ENCODE measurements at regions not wholly inside any gene's neighbourhood (a gene's known extent, or its start where the extent isn't known, plus 50 kb on each side); places are given as distances from the start of the nearest gene placed in this dataset.

DNA sequence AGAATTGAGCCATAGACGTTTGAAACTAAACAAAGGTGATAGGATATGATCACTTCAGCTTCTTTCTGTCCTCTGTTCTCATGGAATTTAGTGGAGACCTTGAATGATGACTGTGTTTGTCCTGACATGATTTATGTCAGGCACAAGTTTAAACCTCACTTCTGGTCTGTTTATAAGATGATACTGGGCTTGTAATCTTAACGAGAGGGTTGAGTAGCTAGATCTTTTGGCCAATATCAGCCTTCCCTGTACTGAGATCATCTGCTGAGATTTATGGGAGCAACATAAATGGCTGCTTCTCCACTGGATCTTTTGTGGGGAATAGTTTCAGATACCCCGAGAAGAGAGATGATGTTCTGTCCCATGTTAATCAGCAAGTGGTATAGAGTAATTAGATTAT, 121.8 kb upstream of the OBI1 start:
- no peak for DNase-seq (ENCODE audit: low spot score)

DNA sequence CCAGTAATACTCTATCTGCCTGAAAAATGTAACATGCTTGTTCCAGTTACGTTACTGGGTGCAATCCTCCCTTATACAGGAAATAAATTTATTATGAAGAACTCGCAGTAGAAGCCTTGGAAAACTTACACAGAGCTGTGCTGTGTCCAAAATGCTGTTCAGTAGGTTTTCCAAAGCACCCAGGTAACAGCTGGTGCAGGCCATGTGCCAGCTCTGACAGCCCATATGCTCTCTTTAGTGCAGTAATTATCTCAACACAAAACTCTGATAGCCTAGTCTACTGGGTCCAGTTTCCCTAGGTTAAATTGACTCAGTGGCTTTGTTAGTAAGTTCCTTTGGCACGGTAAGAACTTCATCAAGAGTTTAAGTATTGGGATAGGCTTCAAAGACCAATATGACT, 120.7 kb upstream of the OBI1 start:
- DNase-seq (ENCODE audit: low spot score) = no peak

DNA sequence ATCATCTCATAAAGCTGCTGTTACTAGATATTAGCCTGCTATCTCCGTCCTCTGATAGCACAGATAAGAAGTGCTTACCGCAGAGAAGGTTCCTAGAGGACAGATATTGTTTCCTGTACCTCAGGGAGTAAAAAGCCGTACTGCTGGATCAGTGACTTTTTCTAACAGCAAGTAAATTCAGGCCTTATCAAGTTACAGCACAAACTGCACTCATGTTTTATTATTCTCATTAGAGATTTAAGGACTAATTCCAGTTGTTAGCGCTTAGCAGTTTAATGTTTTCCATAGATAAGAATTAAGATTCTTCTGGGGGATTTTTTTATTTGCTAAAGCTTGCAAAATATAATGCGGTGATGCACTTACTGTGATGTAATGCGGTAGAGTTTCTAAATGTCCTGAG, 119.0 kb upstream of the OBI1 start:
- no peak for DNase-seq (ENCODE audit: low spot score)

DNA sequence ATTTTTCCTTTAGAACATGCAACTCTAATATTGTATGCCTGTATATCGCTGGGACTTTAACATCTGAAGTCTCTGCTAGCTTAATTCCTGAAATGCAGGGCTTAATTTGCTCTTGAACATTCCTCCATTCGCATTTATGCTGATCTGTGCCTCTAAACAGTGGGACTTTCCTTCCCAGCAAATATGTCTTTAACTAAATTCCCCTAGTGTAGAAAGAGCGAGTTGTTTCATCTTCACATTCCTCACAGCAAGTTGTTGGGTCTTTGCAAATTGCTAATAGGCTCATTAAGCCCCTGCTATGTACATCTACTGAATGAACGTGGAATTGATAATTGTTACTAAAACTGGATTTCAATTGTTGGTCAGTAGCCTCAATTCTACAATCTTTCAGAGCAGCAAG, 118.4 kb upstream of the OBI1 start:
- no peak for DNase-seq (ENCODE audit: low spot score)

- DNase-seq (ENCODE audit: low spot score) = no peak
These were observed 114.0 kb upstream of the OBI1 start for GRCh38 chr13:78772933-78773332.

DNA sequence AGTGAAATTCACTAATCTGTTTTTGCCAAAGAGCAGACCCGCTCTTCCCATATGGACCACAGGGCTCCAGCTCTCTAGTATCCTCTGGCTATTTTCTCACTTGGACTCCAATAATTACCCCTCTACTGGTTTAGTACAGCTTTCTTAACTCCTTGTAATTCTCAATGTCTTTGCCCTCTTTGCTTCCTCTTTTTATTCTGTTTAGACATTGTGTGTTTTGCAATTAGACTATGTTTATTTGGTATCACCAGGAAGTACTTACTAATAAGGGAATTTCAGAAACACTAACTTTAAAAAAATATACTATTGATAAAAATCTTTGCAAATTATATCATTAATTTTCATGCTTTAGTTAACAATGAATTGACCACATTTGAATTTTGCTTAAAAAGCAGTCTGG, 111.6 kb upstream of the OBI1 start:
- no peak for DNase-seq (ENCODE audit: low spot score)

GRCh38 chr13:78768950-78769349, 110.0 kb upstream of the OBI1 start:
- no peak for DNase-seq (ENCODE audit: low spot score)

DNA sequence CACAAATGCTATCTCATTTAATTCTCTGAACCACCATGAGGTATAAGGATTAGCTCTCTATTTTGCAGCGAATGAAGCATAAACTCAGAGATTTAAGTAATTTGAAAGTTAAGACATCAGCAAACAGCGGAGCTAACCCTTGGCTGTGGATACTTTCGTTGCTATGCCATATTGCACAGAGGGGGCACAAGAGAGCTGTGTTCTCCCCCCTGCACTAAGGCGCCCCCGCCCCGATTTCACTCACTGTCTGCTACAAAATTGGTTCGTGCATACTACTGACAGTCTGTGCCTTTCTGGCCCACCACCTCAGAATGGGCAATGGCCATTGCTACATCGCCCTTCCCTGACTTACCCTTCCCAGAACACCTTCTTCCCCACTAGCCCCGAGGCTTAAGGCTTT, 105.7 kb upstream of the OBI1 start:
- DNase-seq (ENCODE audit: low spot score) = no peak

DNA sequence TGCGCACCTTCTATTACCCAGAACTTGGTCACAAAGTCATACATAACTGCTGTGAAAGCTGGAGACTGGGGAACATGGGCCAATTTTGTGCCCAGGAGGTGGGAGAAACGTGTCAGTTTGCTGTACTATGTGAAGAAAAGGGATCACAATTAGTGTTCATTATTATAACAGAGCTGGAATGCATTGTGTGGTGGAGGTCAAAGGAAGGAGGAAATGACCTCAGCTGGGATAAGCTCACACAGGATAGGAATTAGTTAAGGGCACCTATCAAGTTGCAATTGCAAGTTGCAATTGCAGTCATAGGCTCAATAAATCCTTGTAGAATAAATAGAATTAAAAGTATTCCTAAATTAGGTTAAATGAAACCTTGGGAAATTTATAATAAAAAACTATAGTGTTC, 103.9 kb upstream of the OBI1 start:
- DNase-seq (ENCODE audit: low spot score) = no peak

DNA sequence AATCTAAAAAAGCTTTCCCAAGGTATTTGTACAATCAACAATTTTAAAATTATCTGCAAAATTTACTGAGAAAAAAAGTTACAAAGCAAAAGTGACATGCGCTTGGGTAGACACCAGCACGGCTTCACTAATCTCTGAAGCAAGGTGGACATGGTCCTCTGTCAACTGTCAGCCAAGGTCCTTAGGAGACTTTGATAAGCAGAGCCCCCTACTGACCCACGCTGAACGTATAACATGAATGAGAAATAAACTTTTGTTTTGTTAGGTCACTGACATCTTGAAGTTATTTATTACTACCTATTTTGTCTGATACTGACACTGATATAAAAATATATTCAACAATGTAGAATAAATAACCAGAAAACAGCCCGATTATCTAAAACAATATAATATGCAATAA, 100.7 kb upstream of the OBI1 start:
- DNase-seq (ENCODE audit: low spot score) = no peak

- DNase-seq (ENCODE audit: low spot score) = no peak
These were observed 99.6 kb upstream of the OBI1 start for GRCh38 chr13:78758549-78758948.

GRCh38 chr13:78753435-78753834, 94.5 kb upstream of the OBI1 start:
- DNase-seq (ENCODE audit: low spot score) = no peak

GRCh38 chr13:78750735-78751134, 91.8 kb upstream of the OBI1 start:
- no peak for DNase-seq (ENCODE audit: low spot score)

- DNase-seq (ENCODE audit: low spot score) = no peak
These were observed 85.0 kb upstream of the OBI1 start for GRCh38 chr13:78743973-78744372.

- peak; percentile 24 for DNase-seq (ENCODE audit: low spot score)
These were observed 83.7 kb upstream of the OBI1 start for GRCh38 chr13:78742659-78743058.

GRCh38 chr13:78736142-78736541, 77.2 kb upstream of the OBI1 start:
- DNase-seq (ENCODE audit: low spot score) = no peak

DNA sequence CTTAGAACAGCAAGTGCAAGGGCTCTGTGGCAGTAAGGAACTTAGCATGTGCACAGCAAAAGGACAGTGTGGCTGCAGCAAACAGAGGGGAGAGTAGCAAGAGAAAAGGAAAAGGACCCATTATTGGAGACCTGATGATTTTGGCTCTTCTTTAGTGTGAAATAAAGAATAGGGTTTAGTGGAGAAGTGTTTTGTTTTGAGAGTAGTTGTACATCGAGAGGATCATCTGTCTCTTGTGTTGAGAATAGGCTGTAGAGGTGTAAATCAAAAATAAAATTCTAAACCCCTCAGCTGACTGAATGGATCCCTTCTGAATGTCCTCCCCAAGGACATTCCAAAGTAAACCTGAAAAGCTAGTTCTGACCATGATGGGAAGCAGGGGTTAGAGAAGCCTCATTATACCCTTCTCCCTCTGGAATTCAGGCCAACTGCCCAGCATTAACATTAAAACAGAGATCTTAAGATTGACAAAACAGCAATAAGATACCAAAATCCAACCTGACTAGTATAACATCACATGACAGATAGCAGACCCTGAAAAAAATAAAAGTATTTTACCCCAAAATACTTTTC, 73.6 kb upstream of the OBI1 start:
- DNase-seq (ENCODE audit: low spot score) = no peak

GRCh38 chr13:78722700-78723099, 63.7 kb upstream of the OBI1 start:
- DNase-seq (ENCODE audit: low spot score) = no peak

DNA sequence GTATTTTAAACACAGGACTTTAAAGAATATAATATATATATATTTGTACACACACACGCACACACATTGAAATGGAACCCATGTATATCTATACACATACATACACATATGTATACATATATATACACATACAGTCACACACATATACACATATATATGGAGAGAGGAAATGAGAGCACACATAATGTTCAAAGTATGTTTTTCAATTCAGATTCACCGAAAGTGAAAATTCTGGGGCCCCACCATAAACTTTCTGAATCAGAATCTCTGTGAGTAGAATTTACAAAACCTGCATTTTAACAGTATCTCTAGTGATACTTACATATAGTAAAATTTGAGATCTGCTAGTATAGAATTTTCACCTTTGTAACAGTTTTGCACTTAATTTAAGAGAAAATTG, 60.4 kb upstream of the OBI1 start:
- no peak for DNase-seq (ENCODE audit: low spot score)

DNA sequence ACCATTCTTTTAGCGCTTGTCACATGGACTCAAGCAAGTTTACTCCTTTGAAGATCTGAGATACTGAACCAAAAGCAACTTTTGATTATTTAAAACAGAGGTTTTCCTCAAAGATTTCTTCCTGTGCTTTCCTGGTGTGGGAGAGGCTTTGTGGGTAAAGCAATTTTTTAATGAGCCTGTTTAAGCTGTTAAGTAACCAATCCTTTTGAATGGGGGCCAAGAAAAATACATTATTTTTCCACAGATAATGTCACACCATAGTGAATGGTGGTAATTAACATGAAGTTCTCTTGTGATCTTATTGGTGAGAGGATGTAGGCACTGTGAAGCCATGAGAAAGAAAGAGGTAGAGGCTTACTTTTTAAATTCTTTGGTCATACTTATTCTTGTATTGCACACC, 55.8 kb upstream of the OBI1 start:
- no peak for DNase-seq (ENCODE audit: low spot score)

GRCh38 chr13:78712831-78713230, 53.9 kb upstream of the OBI1 start:
- DNase-seq (ENCODE audit: low spot score) = no peak

DNA sequence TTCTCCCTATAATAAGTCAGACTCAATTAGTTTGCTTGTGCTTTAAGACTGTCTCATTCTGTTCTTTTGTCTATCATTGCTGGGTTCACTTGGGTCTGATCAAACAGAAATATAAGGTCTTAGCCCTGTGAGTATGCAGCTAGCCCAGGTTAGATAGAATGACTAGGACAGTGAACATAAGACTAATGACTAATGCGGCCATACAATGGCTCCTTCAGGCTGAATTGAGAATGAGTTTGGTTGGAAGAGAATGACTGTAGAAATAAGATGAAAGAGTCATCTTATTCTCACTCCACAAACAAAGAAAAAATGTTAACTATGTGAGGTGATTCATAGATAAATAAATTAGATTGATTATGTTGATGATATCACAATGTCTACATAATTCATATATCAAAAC, 50.1 kb upstream of the OBI1 start:
- no peak for DNase-seq (ENCODE audit: low spot score)
